HG03469 (cell line): ENCODE measurements at regions not wholly inside any gene's neighbourhood (a gene's known extent, or its start where the extent isn't known, plus 50 kb on each side); places are given as distances from the start of the nearest gene placed in this dataset.
"Not testable (repeated sequence)": the region's sequence is repeated elsewhere in the genome, so short reads cannot be mapped to it uniquely, and the experiment has no call there.

Source experiments
- ATAC-seq: cut with Tn5 transposase; IDR thresholded peaks from one replicate; pipeline ENCODE4 v1.9.1; 2021; ENCODE audit warnings: mild to moderate bottlenecking, moderate library complexity, moderate number of reproducible peaks; ENCODE audit not compliant: unreplicated experiment

DNA sequence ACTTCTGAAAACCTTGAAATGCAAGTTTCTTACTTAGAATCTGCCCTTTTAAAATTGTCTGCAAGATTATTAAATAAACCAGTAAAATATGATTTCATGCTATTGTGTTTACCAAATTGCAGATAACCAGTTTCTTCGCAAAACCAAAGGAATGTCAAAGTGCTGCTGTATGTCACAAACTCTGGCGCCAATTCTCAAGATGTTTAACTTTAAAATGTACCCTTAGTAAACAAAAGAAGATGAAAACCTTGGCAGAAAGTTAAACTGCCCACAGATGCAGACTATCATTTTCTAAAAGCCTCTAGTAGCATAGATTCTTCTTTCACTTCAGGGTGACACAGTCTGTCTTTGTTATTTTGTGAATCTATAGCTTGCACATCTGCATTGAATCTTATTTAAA lies 189.2 kb downstream of the SLITRK6 start:
- no peak for ATAC-seq

- no peak for ATAC-seq
Observed at GRCh38 chr13:85608255-85608829, 190.9 kb downstream of the SLITRK6 start.

GRCh38 chr13:85603735-85604134 lies 195.5 kb downstream of the SLITRK6 start:
- ATAC-seq = no peak

DNA sequence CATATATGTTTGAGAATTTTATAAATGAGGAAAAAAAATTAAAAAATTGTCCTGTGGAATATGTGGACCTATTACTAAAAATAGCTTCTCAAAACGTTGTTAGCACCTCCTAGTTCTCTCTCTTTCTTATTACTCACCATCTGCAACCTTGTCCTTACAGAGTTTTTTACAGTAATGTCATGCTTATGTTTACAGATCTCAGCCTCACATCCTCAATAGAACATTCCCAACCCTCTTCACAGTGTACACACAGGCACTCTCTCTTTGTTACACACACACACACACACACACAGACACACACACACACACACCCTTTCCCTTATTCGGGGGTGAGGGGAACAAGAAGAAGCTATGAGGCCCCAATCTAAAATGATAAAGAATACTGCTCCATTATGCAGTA lies 197.7 kb downstream of the SLITRK6 start:
- ATAC-seq = no peak

DNA sequence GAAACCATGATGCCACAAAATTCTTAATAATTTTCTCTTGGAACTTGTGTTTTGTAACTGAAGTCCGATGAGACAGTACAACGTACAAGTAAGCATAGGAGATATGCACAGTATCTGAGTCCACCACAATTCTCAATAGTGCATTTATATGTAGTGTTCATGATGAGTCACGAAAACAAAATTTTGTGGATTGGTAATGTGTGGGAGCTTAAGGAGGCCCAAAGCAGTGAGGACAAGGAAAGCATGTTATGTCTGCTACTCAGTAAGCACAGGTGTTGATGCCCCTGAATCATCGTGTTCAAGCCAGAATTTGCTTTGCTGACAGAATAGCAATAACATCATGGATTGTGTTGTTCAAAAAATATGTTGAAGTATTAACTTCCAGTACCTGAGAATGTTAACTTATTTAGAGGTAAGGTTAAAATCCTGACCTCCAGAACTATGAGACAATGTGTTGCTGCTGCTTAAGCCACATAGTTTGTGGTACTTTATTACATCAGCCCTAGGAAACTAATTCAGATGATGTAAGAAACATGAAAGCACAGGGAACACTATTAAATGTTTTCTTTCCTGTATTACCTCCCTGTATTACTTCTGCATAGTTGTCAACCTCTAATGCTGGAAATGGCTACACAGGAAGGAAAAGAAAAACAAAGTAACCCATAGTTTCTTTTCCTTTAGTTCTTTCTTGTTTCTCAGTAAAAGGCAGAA lies 201.3 kb downstream of the SLITRK6 start:
- ATAC-seq = no peak

DNA sequence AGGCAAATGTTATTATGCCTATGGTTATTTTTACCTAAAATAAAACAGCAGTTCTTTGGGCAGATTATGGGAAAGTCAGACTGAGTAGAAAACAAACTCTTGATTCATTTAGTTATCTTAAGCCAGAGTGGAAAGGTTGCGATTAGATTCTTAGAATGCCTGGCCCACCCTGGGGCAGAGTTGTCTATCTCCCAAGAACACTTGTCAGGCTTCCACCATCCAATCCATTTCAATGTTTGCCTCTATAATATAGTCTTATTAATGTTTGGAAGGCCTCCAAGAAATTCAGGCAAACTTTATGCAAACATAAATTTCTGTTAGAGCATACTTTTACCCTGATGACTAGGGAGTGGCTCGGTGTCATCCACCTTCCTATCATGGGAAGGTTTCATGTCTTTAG lies 207.0 kb downstream of the SLITRK6 start:
- ATAC-seq = no peak

- ATAC-seq = no peak
Observed at GRCh38 chr13:85590231-85590931, 208.8 kb downstream of the SLITRK6 start.

DNA sequence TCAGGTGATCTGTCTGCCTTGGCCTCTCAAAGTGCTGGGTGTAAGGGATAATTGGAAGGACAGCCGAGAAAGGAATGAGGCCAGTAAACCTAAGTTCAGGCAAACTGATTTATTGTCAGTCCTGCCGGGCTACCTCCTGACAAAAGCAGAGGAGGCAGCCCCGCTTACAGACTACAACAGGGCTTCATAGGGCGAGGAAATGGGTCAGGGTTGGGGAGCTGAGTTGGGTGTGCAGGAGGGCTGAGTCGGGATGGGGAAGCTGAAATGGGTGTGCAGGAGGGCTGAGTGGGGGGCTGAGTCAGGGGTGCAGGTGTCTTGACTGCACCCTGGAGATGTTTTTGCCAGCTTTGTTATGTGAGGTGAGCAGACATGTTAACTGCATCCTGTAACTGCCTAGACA lies 210.2 kb downstream of the SLITRK6 start:
- no peak for ATAC-seq

- ATAC-seq = no peak
Observed at GRCh38 chr13:85588359-85588758, 210.9 kb downstream of the SLITRK6 start.

DNA sequence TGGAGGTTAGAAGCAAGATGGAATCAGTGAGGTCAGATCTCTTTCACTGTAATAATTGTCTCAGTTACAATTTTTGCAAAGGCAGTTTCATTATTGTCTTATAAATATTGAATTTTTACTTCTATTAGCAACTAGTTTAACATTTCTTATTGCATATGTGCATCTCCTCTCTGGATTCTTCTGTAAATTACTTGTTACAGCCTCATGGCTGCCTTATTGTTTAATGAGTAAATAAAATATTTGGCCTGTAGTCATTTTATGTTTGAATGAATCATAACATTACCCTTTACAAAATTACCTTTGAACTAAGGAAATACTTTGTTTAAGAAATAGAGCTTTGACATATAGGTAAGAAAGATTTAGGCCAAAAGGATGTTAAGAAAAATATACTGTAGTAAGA lies 212.4 kb downstream of the SLITRK6 start:
- ATAC-seq = no peak

- no peak for ATAC-seq
Observed at GRCh38 chr13:85586422-85586831, 212.8 kb downstream of the SLITRK6 start.

DNA sequence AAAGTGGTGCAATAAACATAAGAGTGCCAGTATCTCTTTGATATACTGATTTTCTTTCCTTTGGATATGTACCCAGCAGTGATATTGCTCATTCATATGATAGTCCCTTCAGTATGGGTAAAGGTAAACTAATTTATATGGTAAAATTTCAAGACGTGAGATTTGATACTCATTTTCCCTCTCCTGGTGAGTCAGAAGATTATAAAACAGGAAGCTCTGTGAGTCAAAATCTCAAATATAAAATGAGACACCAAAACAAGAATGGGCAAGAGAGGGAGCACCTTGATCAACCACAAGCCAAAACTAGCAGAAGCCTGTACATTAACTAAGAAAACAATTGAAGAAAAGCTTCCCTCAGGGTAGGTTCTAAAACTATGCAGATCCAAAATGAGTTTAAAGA lies 216.3 kb downstream of the SLITRK6 start:
- ATAC-seq = no peak

DNA sequence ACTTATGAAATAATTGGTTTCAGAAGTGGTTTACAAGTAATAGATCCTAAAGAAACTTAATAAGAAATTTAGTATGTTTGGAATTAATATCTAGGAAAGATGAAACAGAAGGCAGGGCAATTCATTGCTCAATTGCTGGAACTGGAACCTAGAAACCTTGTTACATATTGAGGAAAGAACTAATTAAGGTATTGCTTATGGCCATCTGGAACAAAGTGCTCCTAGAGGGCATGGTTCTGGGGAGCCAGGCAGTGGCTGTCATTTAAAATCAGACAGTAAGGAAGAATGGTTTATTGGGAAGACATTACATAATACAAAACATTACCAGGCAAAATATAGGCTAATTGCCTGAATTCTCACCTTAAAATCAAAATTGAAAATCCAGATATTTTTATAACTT lies 224.1 kb downstream of the SLITRK6 start:
- no peak for ATAC-seq

- no peak for ATAC-seq
Observed at GRCh38 chr13:85567909-85568308, 231.3 kb downstream of the SLITRK6 start.

- no peak for ATAC-seq
Observed at GRCh38 chr13:85565652-85566051, 233.6 kb downstream of the SLITRK6 start.

- ATAC-seq = no peak
Observed at GRCh38 chr13:85564598-85564997, 234.6 kb downstream of the SLITRK6 start.

DNA sequence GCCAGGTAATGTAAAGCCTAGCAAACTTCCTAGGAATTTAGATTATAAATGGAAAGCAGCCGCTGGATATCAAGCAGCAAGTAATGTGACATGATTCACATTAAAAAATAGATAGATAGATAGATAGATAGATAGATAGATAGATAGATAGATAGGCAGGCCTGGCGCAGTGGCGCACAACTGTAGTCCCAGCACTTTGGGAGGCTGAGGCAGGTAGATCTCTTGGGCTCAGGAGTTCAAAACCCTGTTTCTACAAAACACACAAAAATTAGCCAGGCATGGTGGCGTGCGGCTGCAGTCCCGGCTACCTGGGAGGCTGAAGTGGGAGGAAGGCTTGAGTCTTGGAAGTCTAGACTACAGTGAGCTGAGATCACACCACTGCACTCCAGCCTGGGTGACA lies 236.9 kb downstream of the SLITRK6 start:
- no peak for ATAC-seq

DNA sequence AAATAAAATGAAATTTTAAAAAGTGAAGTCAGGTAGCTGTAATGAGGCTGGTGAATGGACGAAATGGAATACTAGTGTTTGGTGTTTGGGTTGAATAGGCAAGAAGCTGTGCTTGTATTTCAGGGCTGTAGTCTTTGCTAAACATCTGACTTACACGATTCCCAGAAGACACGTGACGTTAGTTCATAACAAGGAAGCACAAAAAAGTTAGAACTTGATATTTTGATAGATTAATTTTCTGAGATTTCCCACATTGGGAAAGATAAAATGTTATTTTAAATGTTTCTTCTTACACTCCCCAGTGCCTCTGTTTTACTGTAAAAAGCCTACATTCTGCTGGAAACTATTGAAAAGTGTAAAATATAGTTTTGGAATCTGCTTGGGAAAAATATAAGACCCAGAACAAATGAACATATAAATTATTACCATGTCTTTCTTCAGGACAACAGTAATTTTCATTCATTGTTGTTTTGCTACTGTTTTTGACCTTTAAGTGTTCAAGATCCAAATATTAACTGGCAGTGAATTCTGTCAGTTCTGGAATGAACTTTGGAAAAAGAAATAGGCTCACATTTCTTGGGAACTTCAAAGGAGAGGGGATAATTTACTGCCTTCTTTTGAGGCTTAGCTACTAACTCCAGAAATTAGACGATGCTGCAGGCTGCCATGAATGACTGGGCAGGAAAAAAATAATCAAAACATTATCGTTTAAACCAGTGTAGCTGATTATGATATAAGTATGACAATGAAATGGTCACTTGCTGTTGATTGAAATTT lies 241.3 kb downstream of the SLITRK6 start:
- ATAC-seq = no peak

DNA sequence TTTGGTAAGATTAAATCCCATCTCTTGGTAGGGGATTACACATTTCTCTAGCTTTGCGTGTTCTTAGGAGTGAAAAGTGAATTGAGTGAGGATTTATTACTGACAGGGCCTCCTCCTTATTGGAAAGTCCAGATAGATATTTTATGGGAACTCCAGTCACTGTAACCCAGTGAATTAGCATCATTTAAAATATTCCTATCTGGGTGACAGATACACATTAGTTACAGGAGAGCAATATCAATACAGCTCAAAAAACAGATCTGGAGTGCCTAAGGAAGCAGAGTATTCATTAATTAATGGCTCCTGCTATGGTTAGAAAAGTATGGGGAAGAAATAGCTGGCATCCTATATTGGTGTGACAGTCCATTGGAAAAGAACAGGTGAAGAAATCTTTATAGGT lies 248.2 kb downstream of the SLITRK6 start:
- ATAC-seq = no peak

DNA sequence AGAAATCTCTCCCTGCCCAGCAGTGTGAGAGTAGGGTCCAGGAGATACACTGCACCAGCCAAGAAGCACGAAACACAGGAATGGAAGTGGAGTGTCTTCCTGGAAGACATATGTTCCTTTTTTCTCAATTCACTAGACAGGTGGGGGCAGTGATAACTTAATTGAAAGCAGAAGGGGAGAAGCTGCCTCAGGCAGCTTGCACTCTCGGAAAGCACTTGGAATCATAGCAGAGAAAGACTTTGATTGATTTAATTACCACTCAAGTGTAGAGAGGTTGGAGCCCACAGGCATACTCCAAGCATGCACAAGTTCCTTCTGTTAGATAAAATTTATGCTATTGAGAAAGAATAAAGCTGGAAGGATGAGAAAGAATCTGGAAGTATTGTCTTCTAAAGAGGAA lies 249.4 kb downstream of the SLITRK6 start:
- no peak for ATAC-seq

GRCh38 chr13:85548845-85549244 lies 250.4 kb downstream of the SLITRK6 start:
- ATAC-seq = not testable (repeated sequence)
